UCSD-AML1 (cell line): ENCODE measurements at regions not wholly inside any gene's neighbourhood (a gene's known extent, or its start where the extent isn't known, plus 50 kb on each side); places are given as distances from the start of the nearest gene placed in this dataset.
"Not testable (repeated sequence)": the region's sequence is repeated elsewhere in the genome, so short reads cannot be mapped to it uniquely, and the experiment has no call there.

Experiments used
- DNase-seq: peaks from one replicate; lab custom pipeline; 2025; ENCODE audit not compliant: unreplicated experiment; lab: John Stamatoyannopoulos, UW

DNA sequence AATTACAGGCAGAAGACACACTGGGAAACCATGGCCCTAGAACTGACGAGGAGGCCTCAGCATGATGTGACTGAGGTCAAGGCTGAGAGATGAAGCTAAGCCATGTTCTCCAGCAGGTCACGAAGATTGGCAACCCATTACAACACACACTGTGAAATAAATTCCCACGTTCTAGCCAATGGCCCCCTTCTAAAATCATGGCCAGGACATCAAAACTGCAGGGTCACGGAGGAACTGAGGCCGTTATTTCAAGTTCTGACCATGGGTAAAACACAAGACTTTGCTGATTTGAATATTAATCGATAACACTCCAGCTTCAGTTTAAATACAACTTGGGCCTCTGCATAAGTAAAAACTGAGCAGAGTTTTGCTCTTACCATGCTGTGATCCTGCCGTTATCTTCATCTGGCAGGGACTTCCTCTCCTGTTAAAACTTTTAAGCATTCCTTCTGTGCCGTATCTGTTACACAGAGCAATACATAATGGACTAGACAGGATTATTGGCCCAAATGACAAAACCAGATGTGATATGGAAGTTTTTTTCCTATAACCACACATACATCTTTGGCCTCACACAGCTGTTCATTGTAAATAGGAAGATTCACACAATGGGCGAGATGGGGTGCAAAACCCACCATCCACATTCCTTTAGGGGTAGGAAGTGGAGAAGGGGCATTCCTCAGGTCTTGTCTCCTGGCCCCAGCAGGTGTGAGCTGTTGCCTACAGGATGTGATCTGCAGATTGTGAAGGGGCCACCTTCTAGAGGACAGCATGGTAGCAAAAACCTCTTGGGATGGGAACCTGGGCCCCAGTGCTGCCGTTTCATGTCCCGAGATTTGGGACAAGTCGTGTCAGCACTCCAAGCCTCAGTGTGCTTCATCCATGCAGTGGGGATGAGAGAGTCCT is 207.4 kb downstream of the OPA1 start:
- no peak for DNase-seq

DNA sequence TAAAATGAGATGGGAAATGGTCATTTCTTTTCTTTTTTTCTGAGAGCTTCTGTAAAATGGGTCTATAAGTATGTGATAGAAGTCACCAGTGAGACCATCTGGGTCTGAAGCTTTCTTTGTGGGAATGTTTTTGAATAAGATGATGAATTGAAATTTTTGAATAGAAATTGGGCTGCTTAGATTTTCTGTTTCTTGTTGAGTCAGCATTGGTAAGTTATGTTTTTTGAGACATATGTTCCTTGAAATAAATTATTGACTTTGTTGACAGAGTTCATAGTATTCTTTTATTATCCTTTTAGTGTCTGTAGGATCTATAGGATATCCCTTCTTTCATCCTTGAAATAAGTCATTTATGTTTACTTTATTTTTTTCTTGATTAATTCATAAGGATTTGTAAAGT is 208.1 kb downstream of the OPA1 start:
- DNase-seq = no peak

DNA sequence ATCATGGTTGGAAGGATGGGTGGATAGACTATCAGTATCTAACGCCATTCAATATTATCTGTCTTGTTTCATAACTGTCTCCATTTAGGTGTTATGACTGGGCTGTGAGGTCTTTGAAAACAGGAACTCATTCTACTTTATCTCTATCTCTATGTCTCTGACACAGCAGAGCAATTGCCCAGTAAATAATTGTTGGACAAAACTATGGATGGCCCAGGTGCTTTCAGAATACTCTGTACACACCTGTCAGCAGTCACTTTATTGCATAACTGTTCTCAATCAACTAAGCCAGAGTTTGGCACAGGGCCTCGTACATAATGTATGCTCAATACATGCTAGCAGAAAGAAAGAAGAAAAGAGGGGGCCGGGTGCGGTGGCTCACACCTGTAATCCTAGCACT is 210.3 kb downstream of the OPA1 start:
- DNase-seq = no peak

DNA sequence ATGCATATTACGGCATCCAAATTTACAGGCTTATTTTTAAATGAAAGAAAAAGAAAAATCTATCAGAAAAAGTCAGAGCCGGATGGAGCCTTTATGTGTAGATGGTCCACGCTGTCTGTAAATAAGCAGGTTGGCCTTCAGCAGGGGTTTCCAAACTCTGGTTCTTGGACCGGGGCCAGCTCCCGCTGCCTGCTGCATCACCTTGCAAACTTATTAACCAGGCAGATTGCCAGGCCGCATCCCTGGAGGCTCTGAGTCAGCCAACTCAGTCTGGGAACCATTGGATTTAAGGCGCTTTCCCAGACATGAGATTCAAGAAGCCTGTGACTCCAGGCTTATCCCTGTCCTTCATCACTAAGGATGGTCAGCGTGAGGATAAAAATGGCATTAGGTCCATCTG is 212.4 kb downstream of the OPA1 start:
- DNase-seq = no peak

DNA sequence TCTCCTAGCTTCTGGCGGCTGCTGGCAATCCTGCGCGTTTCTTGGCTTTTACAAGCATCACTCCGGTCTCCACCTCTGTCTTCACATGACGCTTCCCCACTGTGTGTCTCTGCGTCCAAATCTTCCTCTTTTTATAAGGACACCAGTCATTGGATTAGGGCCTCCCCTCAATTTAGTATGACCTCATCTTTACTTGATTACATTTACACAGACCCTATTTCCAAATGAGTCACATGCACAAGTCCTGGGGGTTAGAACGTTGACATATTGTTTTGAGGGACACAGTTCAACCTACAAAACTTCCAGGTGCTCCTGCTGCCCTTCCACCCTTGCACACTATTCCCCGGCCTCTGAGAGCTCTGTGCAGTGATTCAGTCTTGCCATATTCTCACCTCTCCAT is 215.3 kb downstream of the OPA1 start:
- no peak for DNase-seq

DNA sequence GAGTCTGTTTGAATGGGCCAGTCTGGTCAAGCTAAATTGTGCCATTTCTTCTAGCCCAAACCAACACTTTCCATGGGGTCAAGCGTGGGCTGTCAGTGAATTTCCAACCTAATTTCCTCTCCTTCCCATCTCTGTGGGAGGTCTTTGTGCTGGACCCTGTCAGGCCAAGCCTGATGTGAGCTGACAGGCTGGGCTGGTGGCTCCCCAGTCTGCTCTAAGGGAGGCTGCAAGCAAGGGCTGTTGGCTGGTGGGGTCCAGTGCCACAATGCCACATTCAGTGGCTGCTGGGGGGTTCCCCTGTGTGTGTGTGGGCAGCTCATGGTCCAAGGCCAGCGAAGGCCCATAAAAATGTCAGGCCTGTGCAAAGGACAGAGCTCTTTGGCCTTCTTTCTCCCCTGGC is 216.1 kb downstream of the OPA1 start:
- no peak for DNase-seq

DNA sequence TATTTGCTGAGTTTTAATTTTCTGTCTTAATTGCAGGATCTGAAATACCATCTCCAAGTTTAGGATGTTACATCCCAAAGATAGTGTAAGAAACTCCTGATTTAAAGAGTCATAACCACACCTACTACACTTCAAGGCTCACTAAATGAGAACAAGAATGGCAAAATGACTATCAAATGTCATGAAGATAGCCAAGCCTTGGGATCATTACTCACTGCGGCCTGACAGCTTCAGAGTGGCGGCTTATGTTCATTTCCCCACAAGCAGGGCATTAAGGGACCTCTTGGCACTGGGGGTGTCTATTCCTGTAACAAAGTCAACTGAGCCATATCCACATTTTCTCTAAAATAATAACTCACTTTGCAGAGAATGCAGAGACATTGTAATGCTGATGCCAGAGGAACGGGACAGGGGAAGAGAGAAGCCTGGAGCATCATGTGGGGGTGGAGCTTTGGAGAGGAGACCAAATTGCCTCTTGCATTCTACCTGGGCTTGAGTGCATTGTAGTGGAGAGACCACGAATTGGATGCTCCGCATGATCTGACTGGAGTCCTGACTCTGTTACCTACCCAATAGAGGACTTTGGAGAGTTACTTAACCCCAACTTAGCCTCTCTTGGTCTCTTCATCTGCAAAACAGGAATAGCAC is 219.2 kb downstream of the OPA1 start:
- no peak for DNase-seq

DNA sequence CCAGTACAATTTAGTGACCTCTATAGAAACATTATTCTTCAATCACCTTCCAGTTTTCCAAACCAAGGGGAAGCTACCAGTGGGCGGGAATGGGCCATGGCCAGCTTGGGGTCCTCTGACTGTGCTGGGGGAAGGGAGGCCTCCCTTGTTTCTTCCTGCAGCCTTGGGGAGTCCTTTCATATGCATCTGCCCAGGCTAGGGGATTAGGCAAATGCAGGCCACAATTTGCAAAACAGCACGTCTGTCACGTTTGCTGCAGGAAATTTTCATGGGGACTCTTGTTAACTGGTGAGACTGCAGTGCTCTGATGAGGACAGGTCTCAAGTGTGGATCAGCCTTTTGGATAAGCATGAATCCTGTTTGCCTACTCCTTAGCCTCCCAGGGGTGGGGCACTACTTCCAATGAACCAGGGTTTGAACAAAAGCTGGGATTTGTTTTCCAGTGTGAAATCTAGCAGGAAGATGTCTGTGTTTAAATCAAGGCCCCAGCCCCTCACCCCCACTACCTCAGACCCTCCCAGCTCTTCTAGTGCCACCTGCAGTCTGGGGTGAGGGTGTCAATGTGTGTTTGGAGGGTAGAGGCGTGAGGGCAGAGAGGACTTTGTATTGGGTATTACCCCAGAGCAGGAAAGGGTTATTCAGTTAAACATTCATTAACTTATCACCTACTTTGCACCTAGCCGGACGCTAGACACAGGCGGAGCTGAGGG is 219.9 kb downstream of the OPA1 start:
- DNase-seq = no peak

DNA sequence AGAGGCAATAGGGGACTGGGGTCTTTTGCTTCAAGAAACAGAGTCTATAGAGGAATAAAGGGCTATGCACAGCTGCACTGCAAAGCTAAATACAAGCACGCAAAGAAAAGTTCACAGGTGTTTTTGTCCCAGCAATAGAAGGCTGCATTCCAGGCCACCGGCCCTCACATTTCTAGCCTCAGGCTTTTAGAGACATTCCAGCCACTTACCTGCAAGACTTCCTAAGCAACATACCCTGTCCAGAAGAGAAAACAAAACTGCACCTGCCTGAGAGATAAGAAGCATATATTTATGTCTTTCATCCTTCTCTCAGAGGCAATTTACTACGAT is 220.5 kb downstream of the OPA1 start:
- no peak for DNase-seq

DNA sequence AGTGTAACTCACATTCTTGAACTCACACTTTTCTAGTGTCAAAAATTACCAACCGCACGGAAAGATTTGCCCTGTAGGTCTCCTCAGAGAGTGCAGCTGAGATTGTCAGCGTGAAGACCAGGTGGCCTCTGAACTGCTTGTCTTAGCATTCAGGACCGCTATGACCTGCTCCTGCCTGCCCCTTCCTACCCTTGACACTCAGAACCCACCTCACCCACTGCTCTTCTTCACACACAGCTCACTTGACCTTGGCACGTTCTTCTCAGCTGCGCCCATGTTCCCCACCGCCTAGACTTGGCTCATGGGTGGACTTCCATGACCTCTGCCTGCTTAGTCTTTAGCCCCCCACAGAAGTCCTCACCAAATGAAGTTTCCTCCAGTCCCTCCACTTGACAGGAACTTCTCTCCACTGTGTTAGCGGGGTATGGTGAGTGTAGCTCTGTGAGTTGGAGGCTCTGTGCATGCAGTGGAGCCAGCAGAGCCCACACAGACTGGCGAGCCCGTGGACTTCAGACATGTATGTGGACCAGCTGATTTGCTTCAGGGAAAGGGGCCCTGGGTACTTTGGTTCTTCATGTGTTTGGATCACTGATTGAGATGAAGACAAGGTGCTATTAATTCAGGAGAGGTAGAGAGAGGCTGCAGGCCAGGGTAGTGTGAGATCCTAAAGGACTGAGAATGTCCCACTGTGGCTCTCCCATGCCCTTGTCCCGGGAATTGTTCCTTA is 221.3 kb downstream of the OPA1 start:
- DNase-seq = no peak

DNA sequence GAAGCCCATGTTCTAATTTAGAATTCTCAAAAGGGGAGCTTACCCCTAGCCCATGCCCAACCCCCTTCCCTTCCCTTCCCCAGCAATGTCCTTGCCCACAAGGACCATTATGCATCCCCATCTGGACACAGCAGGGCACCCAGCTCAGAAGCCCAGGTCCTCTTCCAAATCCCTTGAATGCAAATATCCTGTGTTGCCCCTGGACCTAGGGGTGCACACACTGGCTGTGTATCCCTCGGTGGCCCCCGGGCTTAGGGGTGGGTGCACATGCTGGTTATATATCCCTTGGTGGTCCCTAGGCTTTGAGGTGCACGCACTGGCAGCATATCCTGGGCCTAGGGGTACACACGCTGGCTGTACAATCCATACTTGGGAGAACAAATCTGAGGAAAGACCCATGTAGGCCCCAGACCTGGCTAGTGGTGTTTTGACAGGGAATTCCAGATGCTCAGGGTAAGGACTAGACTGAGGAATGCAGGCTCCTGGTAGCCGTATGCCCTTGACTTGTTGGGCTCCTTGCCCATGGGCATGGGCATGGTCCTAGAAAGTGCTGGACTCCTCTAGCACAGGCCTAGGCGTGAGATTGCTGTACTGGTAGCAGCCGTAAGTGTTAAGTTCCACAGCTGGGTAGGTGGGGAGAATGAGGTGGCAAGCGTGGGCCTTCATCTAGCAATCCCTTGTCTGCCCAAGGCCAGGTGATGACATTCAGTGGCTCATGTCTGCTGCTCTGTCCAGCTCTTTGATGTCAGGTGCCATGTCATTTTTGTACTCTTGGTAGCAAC is 222.4 kb downstream of the OPA1 start:
- no peak for DNase-seq

DNA sequence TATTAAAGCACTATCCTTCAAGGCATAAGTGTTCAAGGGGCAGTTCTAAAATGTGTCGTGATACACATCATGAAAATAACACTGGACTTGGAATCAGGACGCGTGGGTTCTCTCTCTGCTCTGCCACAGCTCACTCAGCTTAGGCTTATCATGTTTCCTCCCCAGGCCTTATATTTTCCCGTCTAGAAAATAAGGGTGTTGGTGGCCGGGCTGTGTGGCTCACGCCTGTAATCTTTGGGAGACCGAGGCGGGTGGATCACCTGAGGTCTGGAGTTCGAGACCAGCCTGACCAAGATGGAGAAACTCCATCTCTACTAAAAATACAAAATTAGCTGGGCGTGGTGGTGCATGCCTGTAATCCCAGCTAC is 223.0 kb downstream of the OPA1 start:
- DNase-seq = no peak

DNA sequence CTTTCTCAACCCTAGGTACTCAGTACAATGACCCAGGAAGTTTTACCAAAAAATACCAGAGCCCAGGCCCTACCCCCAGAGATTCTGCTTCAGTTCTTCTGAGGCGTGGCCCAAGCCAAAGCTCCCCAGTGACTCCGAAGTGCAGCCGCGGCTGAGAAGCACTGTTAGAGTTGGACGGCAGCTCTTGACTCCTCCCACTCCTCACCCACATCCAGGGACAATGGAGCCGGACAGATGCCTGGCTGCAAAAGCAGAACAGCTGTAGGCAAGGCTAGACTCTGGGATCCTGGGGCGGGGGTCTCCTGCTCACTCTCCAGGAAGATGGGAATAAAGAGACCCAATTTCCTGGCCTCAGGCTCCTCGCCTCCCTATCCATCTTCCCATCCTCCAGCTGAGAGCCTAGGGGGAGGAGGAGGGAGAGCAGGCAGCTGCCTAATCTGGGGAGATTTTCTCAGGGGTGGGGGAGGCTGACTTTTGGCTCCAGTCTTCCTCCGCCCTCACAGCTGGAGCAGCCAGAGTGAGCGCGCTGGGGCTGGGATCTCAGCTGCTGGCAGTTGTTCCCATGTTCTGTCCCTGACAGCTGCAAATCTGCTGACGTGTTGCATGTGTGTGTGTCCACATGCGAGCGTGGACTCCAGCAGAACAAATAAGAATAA is 223.8 kb downstream of the OPA1 start:
- no peak for DNase-seq

DNA sequence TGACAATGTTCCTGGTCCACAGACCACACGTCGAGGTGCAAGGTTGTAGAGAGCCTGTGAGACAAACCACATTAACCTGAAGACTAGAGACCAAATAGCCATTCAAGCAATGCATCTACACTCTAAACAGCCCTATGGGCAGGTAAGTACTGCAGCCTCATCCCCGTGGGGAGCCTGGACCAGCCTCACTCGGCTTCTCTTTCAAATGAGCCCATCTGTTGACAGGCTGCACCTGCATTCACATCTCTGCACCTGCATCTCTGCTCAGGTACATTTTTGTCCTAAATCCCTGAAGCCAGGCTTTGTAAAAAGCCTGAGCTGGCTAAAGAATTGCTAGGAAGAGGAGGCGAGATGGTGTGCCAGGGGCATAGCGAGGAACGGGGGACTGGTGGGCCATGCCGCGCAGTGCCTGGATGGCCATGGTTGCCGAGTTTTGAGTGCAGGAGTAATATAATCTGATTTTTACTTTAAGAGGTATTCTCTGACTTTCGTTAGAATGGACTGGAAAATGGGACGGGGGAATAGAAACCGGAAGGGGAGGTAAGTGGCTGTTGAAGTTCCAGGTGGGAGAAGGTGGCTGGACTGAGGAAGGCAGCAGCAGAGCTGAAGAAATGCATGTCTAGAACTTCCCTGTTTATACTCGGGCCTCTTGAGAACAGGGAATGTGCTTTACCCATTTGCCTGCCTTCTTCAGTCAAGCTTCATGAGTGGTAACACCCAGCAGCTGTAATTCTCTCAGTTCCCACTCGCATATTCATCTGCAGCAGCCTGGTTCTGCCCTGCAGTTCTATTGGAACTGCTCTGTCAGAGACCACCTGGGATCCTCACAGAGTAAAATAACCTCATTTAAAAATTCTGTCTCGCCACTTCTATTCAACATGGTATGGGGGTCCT is 226.4 kb downstream of the OPA1 start:
- DNase-seq = no peak

DNA sequence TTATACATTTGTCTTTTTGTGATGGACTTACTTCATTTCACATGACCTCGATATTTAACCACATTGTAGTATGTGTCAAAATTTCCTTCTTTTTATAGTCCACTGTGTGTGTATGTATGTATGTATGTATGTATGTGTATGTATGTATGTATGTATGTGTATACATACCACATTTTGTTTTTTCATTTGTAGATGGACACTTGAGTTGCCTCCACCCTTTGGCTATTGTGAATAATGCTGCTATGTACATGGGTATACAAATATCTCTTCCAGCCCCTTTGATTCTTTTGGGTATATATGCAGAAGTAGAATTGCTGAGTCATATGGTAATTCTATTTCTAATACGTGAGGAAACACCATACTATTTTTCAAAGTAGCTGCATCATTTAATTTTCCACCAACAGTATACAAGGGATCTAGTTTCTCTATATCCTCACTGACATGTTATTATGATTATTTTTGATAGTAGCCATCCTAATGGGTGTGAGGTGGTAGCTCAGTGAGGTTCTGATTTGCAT is 228.2 kb downstream of the OPA1 start:
- no peak for DNase-seq

DNA sequence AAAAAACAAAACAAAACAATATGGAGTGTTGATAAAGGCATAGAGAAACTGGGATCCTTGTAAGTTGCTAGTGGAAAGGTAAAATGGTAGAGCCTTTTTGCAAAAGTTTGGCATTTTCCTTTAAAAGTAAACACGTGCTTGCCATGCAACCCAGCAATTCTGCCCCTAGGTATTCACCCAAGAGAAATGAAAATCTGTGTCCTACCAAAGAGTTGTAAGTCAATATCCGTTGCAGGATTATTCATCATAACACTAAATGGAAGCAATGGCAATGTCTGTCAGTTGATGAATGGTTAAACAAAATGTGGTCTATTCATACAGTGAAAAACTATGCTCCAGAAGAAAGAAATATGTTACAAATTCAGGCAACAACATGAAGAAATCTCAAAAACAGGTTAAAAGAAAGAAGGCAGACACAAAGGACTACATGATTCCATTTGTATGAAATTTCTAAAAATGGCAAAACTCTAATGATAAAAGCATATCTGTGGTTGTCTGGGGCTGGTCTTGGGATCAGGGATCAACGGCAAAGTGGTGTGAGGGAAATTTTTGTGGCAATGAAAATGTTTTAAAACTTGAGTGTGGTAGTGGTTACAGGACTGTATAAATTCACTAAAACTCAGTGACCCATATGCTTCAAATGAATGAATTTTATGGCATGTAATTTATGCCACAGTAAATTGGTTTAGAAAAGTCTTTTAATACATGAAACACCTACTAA is 229.6 kb downstream of the OPA1 start:
- no peak for DNase-seq

DNA sequence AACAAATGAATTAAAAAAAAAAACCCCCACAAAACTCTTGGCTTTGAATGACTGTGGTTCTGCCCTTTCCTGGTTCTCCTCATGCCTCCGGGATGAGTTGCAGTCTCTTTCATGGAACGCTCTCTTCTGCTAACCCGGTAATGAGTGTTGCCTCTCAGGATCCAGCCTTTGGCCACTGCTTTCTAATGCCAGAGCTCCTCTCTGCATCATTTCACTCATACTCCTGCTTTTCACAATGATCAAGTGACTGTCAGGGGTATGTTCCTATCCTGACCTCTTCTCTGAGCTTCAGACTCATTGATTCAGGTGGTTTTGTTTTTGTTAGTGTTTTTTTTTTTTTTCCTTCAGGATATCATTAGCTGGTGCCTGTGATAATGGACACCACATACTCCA is 230.2 kb downstream of the OPA1 start:
- not testable (repeated sequence) for DNase-seq

DNA sequence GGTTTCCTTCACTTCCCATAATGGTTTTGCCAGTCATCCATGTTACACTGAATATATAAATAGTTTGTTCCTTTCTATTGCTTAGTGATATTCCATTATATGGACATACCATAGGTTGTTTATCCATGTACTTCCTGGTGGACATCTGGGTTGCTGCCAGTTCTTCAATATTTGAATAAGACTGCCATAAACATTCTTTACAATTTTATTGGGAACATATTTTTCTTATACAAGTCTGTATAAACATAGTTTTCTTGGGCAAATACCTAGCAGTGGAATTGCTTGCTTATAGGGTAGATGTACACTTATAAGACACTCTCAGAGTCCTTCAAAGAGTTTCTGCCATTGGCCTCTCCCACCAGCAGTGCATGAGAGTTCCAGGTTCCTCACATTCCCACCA is 231.4 kb downstream of the OPA1 start:
- DNase-seq = no peak
